ENCODE measurements at regions not wholly inside any gene's neighbourhood (a gene's known extent, or its start where the extent isn't known, plus 50 kb on each side); places are given as distances from the start of the nearest gene placed in this dataset.

DNA sequence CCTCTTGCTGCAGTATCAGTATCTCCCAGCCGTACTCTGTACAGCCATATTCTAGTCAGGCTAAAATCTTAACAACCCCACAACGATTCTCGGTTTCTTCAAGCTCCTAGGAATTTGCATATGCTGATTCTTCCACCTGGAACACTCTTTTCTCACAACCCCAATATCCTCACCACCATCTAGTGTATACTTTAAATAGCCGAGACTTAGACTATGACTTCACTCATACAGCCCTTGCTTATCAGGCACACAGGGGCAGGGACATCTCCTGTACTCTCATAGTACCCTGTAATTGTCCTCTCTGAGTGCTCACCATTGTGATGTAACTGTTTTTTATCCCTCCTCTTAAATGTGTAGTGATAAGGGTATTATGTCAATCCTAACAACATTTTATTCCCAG is 2126.4 kb upstream of the TENM3 start:
- intact Hi-C loops (cut with DNase I): no loop called here
- DNase-seq: no peak

- no peak for DNase-seq
- intact Hi-C loops (cut with DNase I): no loop called here
Observed at GRCh38 chr4:180120068-180120467, 2123.1 kb upstream of the TENM3 start.

DNA sequence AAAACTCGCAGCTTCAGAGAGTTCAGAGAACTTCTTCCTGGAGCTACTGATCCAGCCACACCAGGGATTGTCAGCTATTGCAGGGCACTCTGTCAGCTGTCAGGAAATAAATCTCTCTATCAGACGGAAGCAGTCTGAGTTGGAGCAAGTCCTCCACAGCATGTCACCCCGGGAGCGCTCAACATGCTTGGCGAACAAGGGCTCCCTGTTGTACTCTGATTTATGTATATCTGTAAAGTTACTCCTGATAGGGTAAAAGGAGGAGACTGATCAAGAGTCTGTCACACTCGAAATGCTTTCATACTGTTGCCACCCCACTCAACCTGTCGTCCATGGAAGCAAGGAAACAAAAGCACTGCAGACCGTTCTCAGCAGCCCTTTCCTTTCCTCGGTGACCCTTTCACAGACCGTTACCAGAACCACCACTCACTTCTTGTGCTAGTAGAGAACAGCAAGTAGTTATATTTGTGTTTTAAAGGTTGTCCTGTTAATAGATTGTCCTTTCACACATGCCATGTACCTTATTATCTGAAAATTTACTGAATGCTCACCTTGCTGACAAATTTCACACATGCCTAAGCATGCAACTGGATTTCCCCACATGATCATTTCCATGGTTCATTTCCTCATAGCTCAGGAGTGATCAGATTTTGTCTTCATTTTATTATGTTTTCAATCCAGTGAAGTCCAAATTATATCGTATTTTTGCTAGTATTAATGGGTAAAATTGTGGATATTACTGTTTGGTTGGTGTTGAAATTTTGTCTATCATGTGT is 2108.9 kb upstream of the TENM3 start:
- no peak for DNase-seq
- intact Hi-C loops (cut with DNase I): no loop called here

- DNase-seq: no peak
- intact Hi-C loops (cut with DNase I): no loop called here
Observed at GRCh38 chr4:180141734-180142133, 2101.5 kb upstream of the TENM3 start.

GRCh38 chr4:180148737-180149136 is 2094.5 kb upstream of the TENM3 start:
- no peak for DNase-seq
- intact Hi-C loops (cut with DNase I): no loop called here

DNA sequence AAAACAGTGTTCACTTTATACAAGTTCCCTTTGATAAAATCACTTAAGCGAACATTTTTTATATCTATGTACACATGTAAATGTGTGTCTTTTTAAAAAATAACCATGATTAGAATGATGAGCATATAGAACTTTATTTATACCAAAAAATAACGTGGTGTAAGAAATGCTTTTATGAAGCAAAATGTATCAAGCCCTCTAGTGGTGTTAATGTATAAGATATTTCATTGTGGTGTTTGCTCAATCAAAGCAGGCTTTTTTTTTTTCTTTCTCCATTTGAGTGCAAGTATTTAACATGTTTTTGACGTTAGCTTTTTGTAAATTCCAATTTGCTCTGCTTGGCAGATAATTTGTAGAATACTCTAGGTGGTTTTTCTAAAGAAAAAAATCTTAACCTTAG is 2092.4 kb upstream of the TENM3 start:
- intact Hi-C loops (cut with DNase I): no loop called here
- DNase-seq: no peak

- no peak for DNase-seq
- intact Hi-C loops (cut with DNase I): no loop called here
Observed at GRCh38 chr4:180152831-180153230, 2090.4 kb upstream of the TENM3 start.

DNA sequence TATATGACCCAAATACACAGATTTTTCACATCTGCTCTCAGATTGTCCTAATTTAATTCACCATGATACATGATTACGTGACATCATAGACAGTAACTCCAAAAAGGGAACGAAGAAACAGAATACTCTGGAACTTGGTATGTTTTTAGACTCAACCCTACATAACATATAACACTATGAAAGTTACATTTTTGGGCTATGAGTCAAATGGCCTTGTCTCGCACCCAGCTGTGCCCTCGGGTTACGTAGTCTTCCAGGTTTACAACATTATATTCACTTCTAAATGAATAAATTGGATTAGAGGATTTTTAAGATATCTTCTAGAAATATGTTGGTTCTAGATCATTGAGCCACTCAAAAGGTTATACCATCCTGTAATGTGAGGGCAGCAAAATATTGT is 2089.6 kb upstream of the TENM3 start:
- DNase-seq: no peak
- intact Hi-C loops (cut with DNase I): no loop called here

DNA sequence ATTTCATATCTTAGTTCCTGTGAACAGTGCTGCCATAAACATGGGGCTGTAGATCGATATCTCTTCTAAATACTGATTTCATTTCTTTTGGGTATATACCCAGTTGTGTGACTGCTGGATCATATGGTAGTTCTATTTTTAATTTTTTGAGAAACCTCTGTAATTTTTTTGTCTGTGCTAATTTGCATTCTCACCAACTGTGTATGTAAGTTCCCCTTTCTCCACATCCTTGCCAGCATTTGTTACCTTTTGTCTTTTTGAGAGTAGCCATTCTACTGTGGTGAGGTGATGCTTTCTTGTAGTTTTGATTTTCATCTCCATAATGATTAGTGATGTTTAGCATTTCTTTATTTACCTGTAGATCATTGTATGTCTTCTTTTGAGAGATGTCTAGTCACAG is 2086.5 kb upstream of the TENM3 start:
- intact Hi-C loops (cut with DNase I): no loop called here
- no peak for DNase-seq

GRCh38 chr4:180160195-180160983 is 2082.8 kb upstream of the TENM3 start:
- no peak for DNase-seq
- intact Hi-C loops (cut with DNase I): no loop called here

DNA sequence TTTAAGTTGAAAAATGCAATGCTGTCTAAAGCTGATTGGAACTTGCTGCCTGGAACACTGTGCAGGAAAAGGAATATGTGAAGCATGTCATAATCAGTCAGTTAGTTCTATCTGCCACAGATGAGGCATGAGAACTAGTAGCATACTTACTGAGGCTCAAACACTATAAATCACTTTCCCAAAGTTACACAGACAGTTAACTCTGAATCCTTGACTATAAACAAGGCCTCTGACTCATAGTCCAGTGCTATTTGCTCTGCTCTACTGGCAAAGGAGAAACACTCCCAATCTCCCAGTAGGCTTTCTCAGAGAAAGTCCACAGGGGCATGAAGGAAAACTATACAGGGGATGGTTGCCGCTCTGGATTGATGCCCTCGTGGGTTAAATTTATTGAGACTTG is 2078.4 kb upstream of the TENM3 start:
- no peak for DNase-seq
- intact Hi-C loops (cut with DNase I): no loop called here

DNA sequence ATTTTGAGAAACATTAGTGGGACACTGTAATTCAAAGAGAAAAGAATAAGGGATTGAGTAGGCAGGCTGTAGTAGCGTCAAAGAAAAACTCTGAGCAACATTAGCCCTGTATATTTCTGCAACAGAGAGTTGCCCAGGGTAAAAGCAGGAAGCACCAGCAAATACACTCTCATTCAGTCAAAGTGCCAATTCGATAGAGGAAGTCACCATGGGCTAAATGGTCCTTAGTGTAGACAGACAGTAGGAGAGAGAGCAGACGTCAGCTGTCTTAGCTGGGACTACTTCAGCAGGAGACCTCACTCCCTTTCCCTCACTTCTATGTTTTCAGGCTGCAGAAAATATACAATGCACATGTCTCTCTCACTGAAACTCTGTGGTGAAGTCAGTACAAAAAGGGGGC is 2073.8 kb upstream of the TENM3 start:
- no peak for DNase-seq
- intact Hi-C loops (cut with DNase I): no loop called here

DNA sequence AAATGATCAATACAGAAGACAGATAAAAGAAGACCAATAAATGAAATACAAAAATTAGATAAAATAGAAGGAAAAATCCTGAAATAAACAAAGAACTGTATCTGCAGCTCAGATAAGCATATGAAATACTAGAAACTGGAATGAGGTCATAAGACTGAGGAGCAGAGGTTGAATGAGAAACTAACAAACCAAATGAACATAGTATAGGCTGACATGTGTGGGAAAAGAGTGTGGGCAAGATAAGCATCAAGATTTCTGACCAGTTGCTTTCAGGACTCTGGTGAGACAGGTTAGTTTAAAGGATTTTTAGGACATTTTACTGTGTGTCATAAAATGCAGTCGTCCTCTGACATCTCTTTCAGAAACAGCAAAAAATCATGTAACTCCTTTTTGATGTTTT is 2073.2 kb upstream of the TENM3 start:
- intact Hi-C loops (cut with DNase I): no loop called here
- DNase-seq: no peak

GRCh38 chr4:180179146-180179545 is 2064.1 kb upstream of the TENM3 start:
- no peak for DNase-seq
- intact Hi-C loops (cut with DNase I): no loop called here

GRCh38 chr4:180189666-180190065 is 2053.5 kb upstream of the TENM3 start:
- no peak for DNase-seq

DNA sequence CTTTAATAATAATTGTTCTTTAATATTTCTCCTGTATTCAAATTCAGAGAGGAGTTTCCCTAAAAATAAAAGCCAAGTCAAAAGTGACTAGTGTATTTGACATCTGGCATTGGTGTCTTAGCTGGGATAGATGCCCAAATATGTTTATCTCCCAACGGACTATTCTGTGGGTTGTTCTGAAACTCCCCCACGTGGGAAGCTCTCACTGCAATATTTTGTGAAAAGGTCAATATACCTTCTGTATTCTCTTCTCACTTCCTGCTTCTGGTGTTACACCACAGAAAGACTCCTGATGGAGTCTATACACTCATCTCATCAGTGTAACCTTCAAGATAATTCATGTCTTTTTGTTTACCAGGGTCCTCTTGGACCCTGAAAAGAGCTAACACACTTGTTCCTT is 2052.8 kb upstream of the TENM3 start:
- DNase-seq: no peak

More at GRCh38 chr4:180189666-180190065, 2053.5 kb upstream of the TENM3 start:
- intact Hi-C loops (cut with DNase I): no loop called here

GRCh38 chr4:180197471-180197870 is 2045.7 kb upstream of the TENM3 start:
- intact Hi-C loops (cut with DNase I): no loop called here
- DNase-seq: peak in 1 of 10 donors; percentile 67

More for the DNA sequence above, 2052.8 kb upstream of the TENM3 start:
- intact Hi-C loops (cut with DNase I): no loop called here

- no peak for DNase-seq
Observed at GRCh38 chr4:180203349-180203748, 2039.9 kb upstream of the TENM3 start.

GRCh38 chr4:180205276-180205675 is 2037.9 kb upstream of the TENM3 start:
- intact Hi-C loops (cut with DNase I): no loop called here
- DNase-seq: no peak

More at GRCh38 chr4:180203349-180203748, 2039.9 kb upstream of the TENM3 start:
- intact Hi-C loops (cut with DNase I): no loop called here

DNA sequence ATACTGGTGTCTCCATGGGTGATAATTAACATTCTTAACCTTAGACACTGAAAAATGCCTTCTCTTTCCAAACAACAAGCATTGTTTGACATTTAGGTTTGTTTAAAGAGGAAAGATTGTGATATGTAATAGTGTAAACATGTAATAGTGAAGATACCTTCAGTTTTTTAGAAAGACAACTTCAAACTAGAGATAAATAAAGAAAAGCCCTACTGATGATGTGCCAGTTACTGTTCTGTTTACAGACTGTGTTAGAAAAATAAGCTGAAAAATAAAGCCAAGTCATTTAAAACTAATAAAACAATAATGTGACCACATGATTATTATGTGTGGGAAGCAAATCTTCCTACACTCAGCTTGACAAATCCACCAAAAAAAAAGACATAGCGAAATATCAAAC is 2035.3 kb upstream of the TENM3 start:
- intact Hi-C loops (cut with DNase I): no loop called here
- no peak for DNase-seq

DNA sequence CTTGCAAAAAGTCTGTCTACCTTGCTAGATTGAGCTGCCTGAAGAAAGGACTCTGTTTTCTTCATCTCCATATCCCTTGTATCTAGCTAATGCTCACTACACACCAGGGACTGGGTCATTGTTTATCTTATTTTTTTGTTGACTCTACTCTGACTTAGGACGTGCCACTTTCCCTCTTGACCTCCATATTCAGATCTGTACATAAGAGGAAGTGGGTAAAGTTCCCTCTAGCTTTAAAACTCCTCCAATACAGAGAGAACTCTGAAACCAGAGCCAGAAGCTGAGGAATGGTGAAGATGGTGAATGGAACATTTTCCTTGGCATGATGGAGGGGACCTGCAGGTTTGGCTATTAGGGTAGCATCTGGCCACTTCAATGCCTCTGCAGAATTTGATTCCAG is 2026.1 kb upstream of the TENM3 start:
- DNase-seq: no peak
- intact Hi-C loops (cut with DNase I): no loop called here

DNA sequence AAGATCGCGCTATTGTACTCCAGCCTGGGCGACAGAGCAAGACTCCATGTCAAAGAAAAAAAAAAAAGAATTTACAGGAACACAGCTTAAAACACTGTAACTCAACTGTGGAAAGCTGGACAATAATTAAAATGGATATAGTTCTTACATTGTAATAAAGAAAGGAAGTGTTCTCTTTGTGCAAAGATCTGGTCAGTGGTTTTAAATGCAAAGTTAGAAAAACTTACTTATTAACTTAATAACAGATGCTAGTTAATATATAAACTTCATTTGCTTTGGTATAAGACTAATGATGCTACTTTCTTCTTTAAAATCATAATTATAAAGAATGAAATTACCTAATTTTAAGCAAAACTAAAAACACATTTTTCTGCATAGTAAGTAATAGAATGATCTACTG is 2024.1 kb upstream of the TENM3 start:
- no peak for DNase-seq
- intact Hi-C loops (cut with DNase I): no loop called here
